ENCODE measurements at regions not wholly inside any gene's neighbourhood (a gene's known extent, or its start where the extent isn't known, plus 50 kb on each side); places are given as distances from the start of the nearest gene placed in this dataset.

GRCh38 chr5:116361171-116361967 lies 213.3 kb downstream of the SEMA6A start:
- TF ChIP-seq CTCF (IDR thresholded peaks at IDR 0.05; ENCODE audit: low read depth, low read length), result no peak
- TF ChIP-seq MYC (IDR thresholded peaks at IDR 0.05; ENCODE audit: low read depth, low read length), result no peak
- TF ChIP-seq POLR2A (IDR thresholded peaks at IDR 0.05; ENCODE audit: extremely low read depth, insufficient read length), result no peak
- TF ChIP-seq MAX (IDR thresholded peaks at IDR 0.05; ENCODE audit: low read depth, low read length), result no peak
- H3K4me3 ChIP-seq (ENCODE audit: low read depth, low read length), result no peak overlapping the region
- no peak for DNase-seq (ENCODE audit: low read depth)

- no peak overlapping the region for H3K4me3 ChIP-seq (ENCODE audit: low read depth, low read length)
- TF ChIP-seq POLR2A (IDR thresholded peaks at IDR 0.05; ENCODE audit: extremely low read depth, insufficient read length) (no peak), CTCF (IDR thresholded peaks at IDR 0.05; ENCODE audit: low read depth, low read length) (no peak), MAX (IDR thresholded peaks at IDR 0.05; ENCODE audit: low read depth, low read length) (no peak), MYC (IDR thresholded peaks at IDR 0.05; ENCODE audit: low read depth, low read length) (no peak)
- no peak for DNase-seq (ENCODE audit: low read depth)
Observed at GRCh38 chr5:116360008-116360853, 214.4 kb downstream of the SEMA6A start.

GRCh38 chr5:116359592-116359991 lies 215.0 kb downstream of the SEMA6A start:
- TF ChIP-seq POLR2A (IDR thresholded peaks at IDR 0.05; ENCODE audit: extremely low read depth, insufficient read length) (no peak), CTCF (IDR thresholded peaks at IDR 0.05; ENCODE audit: low read depth, low read length) (no peak), MAX (IDR thresholded peaks at IDR 0.05; ENCODE audit: low read depth, low read length) (no peak)
- no peak for DNase-seq (ENCODE audit: low read depth)
- H3K4me3 ChIP-seq (ENCODE audit: low read depth, low read length), result no peak overlapping the region

GRCh38 chr5:116358911-116359418 lies 215.7 kb downstream of the SEMA6A start:
- no peak overlapping the region for H3K4me3 ChIP-seq (ENCODE audit: low read depth, low read length)
- DNase-seq (ENCODE audit: low read depth), result peak; percentile 46
- TF ChIP-seq CTCF (IDR thresholded peaks at IDR 0.05; ENCODE audit: low read depth, low read length) (no peak), POLR2A (IDR thresholded peaks at IDR 0.05; ENCODE audit: extremely low read depth, insufficient read length) (no peak), MYC (IDR thresholded peaks at IDR 0.05; ENCODE audit: low read depth, low read length) (no peak), MAX (IDR thresholded peaks at IDR 0.05; ENCODE audit: low read depth, low read length) (no peak)

- TF ChIP-seq MAX (IDR thresholded peaks at IDR 0.05; ENCODE audit: low read depth, low read length) (no peak), POLR2A (IDR thresholded peaks at IDR 0.05; ENCODE audit: extremely low read depth, insufficient read length) (no peak), MYC (IDR thresholded peaks at IDR 0.05; ENCODE audit: low read depth, low read length) (no peak), CTCF (IDR thresholded peaks at IDR 0.05; ENCODE audit: low read depth, low read length) (no peak)
- no peak for DNase-seq (ENCODE audit: low read depth)
- H3K4me3 ChIP-seq (ENCODE audit: low read depth, low read length), result no peak overlapping the region
Observed at GRCh38 chr5:116358015-116358523, 216.6 kb downstream of the SEMA6A start.

Measured in NB4 (cell line).